ENCODE measurements at regions not wholly inside any gene's neighbourhood (a gene's known extent, or its start where the extent isn't known, plus 50 kb on each side); places are given as distances from the start of the nearest gene placed in this dataset.

DNA sequence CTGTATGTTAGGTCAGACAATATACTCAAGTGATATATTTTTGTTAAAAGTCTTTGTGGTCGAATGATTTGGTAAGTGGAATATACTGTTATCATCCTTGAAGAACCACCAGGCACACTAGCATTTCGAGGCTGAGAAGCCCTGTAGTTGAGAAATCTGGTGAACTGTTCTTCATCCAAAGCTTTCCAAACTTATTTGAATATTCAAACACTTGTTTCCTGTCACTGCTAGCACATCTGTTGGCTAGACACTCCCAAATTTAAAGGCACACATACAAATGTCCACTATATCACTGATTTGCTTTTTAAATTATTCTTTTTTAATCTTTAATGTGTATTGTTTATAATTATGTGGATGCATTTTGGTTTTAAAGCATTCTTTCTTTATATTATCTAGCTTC is 241.9 kb upstream of the CNTNAP5 start:
- TF ChIP-seq REST (IDR thresholded peaks at IDR 0.05; ENCODE audit: insufficient read depth in 1 of 2, low read depth in 2 of 2, low read length in 2 of 2), result no peak
- TF ChIP-seq TAF1 (IDR thresholded peaks at IDR 0.05; ENCODE audit: borderline replicate concordance, insufficient read depth, low read length), result no peak
- TF ChIP-seq SIN3A (IDR thresholded peaks at IDR 0.05; ENCODE audit: borderline replicate concordance, insufficient read depth, low read length), result no peak
- TF ChIP-seq POLR2AphosphoS5 (IDR thresholded peaks at IDR 0.05; ENCODE audit: low read depth, low read length), result no peak
- no peak for TF ChIP-seq FOXP2 (optimal IDR thresholded peaks at IDR 0.05; ENCODE audit: borderline replicate concordance, extremely low read depth, extremely low read length, insufficient read depth)
